ENCODE measurements at regions not wholly inside any gene's neighbourhood (a gene's known extent, or its start where the extent isn't known, plus 50 kb on each side); places are given as distances from the start of the nearest gene placed in this dataset.
"Not testable (repeated sequence)": the region's sequence is repeated elsewhere in the genome, so short reads cannot be mapped to it uniquely, and the experiment has no call there.

DNA sequence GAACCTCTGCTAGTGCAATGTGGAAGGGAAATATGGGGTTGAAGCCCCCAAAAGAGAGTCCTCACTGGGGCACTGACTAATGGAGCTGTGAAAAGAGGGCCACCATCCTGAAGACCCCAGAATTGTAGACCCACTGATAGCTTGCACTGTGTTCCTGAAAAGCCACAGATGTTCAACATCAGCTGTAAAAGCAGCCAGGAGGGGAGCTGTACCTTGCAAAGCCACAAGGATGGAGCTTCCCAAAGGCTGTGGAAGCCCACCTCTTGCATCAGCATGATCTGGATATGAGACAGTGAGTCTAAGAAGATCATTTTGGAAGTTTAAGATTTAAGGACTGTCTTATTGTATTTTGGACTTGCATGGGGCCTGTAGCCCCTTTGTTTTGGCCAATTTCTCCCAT is 125.8 kb upstream of the TGFBR2 start:
- H3K27ac ChIP-seq (ENCODE audit: low read depth, low read length) = no peak overlapping the region
- no peaks in the 10 kb centered on the region for H3K9me2 ChIP-seq (replicated peaks; ENCODE audit: control insufficient read depth, low read length)
- no peaks in the 10 kb centered on the region for H4K20me1 ChIP-seq (ENCODE audit: control insufficient read depth, insufficient read depth, low read depth, low read length)
- peaks cover 3% of the 10 kb centered on the region; the same call in 1 of the 2 replicates for H3K4me1 ChIP-seq (ENCODE audit: control insufficient read depth, low read length)
- no peak overlapping the region for H3K4me2 ChIP-seq (ENCODE audit: low read length)
- H3K79me2 ChIP-seq (ENCODE audit: control insufficient read depth, low read length) = no peaks in the 10 kb centered on the region
- H3K27me3 ChIP-seq (ENCODE audit: control insufficient read depth, low read length) = no peaks in the 10 kb centered on the region
- H3F3A ChIP-seq (ENCODE audit: control insufficient read depth, insufficient read depth) = no peaks in the 10 kb centered on the region
- no peaks in the 10 kb centered on the region for H3K36me3 ChIP-seq (ENCODE audit: control insufficient read depth, low read length)
- H3K9me3 ChIP-seq (ENCODE audit: control insufficient read depth, insufficient read depth, low read length) = no peaks in the 10 kb centered on the region
- TF ChIP-seq, protein P1, sequence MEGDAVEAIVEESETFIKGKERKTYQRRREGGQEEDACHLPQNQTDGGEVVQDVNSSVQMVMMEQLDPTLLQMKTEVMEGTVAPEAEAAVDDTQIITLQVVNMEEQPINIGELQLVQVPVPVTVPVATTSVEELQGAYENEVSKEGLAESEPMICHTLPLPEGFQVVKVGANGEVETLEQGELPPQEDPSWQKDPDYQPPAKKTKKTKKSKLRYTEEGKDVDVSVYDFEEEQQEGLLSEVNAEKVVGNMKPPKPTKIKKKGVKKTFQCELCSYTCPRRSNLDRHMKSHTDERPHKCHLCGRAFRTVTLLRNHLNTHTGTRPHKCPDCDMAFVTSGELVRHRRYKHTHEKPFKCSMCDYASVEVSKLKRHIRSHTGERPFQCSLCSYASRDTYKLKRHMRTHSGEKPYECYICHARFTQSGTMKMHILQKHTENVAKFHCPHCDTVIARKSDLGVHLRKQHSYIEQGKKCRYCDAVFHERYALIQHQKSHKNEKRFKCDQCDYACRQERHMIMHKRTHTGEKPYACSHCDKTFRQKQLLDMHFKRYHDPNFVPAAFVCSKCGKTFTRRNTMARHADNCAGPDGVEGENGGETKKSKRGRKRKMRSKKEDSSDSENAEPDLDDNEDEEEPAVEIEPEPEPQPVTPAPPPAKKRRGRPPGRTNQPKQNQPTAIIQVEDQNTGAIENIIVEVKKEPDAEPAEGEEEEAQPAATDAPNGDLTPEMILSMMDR (IDR thresholded peaks at IDR 0.05; ENCODE audit: low read depth, low read length, poor library complexity, severe bottlenecking) = no peak
- no peak for TF ChIP-seq EZH2phosphoT487 (IDR thresholded peaks at IDR 0.05; ENCODE audit: borderline replicate concordance, low read length)
- no peak overlapping the region for H3K4me3 ChIP-seq (ENCODE audit: low read length)

DNA sequence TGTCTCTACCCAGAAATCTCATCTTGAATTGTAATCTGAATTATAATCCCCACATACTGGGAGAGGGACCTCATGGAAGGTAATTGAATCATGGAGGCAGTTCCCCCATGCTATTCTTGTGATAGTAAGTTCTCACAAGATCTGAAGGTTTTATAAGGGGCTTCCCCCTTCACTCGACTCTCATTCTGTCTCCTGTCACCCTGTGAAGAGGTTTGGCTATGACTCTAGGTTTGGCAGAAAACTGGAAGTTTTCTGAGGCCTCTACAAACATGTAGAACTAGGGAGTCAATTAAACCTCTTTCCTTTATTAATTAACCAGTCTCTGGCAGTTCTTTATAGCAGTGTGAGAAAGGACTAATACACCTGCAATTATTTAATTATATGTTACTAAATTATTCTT is 125.2 kb upstream of the TGFBR2 start:
- Histone ChIP-seq H3K27ac (ENCODE audit: low read depth, low read length) (no peak overlapping the region), H3K4me2 (ENCODE audit: low read length) (no peak overlapping the region), H3K4me1 (ENCODE audit: control insufficient read depth, low read length) (peaks cover 3% of the 10 kb centered on the region; the same call in 1 of the 2 replicates), H3K9me3 (ENCODE audit: control insufficient read depth, insufficient read depth, low read length) (no peaks in the 10 kb centered on the region), H3K9me2 (replicated peaks; ENCODE audit: control insufficient read depth, low read length) (no peaks in the 10 kb centered on the region), H3K79me2 (ENCODE audit: control insufficient read depth, low read length) (no peaks in the 10 kb centered on the region), H3K36me3 (ENCODE audit: control insufficient read depth, low read length) (no peaks in the 10 kb centered on the region), H3K27me3 (ENCODE audit: control insufficient read depth, low read length) (no peaks in the 10 kb centered on the region), H4K20me1 (ENCODE audit: control insufficient read depth, insufficient read depth, low read depth, low read length) (no peaks in the 10 kb centered on the region), H3K4me3 (ENCODE audit: low read length) (no peak overlapping the region), H3F3A (ENCODE audit: control insufficient read depth, insufficient read depth) (no peaks in the 10 kb centered on the region)
- TF ChIP-seq EZH2phosphoT487 (IDR thresholded peaks at IDR 0.05; ENCODE audit: borderline replicate concordance, low read length) = no peak
- TF ChIP-seq, protein P1 (IDR thresholded peaks at IDR 0.05; ENCODE audit: low read depth, low read length, poor library complexity, severe bottlenecking) = no peak

DNA sequence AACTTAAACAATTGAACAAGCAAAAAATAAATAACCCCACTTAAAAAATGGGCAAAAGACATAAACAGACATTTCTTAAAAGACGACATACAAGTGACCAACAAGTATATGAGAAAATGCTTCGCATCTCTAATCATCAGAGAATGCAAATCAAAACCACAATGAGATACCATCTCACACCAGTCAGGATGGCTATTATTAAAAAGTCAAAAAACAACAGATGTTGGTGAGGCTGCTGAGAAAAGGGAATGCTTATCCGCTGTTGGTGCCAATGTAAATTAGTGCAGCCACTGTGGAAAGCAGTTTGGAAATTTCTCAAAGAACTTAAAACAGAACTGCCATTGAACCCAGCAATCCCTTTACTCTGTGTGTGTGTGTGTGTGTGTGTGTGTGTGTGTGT is 122.2 kb upstream of the TGFBR2 start:
- not testable (repeated sequence) for H3K79me2 ChIP-seq (ENCODE audit: control insufficient read depth, low read length); H3K4me1 ChIP-seq (ENCODE audit: control insufficient read depth, low read length); H3K4me3 ChIP-seq (ENCODE audit: low read length); H3K36me3 ChIP-seq (ENCODE audit: control insufficient read depth, low read length); H3K4me2 ChIP-seq (ENCODE audit: low read length); H4K20me1 ChIP-seq (ENCODE audit: control insufficient read depth, insufficient read depth, low read depth, low read length); H3K9me3 ChIP-seq (ENCODE audit: control insufficient read depth, insufficient read depth, low read length); H3K9me2 ChIP-seq (replicated peaks; ENCODE audit: control insufficient read depth, low read length); H3K27me3 ChIP-seq (ENCODE audit: control insufficient read depth, low read length); H3F3A ChIP-seq (ENCODE audit: control insufficient read depth, insufficient read depth); H3K27ac ChIP-seq (ENCODE audit: low read depth, low read length)

DNA sequence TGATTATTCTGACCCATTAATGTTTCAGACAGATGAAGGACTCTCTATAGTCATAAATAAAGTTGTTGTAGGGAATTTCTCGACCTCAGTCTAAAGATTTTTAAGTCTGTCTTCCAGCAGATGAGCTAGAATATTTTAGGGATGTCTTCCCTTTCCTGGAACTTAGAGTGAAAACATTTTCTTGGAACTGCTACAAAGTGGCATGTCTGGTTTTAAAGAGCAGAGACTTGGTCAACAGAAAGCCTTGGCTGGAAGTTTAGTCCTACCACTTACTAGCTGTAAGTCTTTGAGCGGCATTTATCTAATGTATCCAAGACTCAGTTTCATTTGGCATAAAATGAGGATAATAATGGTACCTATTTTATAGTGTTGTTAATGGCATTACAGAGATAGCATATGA is 120.0 kb upstream of the TGFBR2 start:
- Histone ChIP-seq H4K20me1 (ENCODE audit: control insufficient read depth, insufficient read depth, low read depth, low read length) (no peaks in the 10 kb centered on the region), H3K27ac (ENCODE audit: low read depth, low read length) (no peak overlapping the region), H3K4me1 (ENCODE audit: control insufficient read depth, low read length) (no peaks in the 10 kb centered on the region), H3K79me2 (ENCODE audit: control insufficient read depth, low read length) (no peaks in the 10 kb centered on the region), H3K27me3 (ENCODE audit: control insufficient read depth, low read length) (no peaks in the 10 kb centered on the region), H3K36me3 (ENCODE audit: control insufficient read depth, low read length) (no peaks in the 10 kb centered on the region), H3K4me3 (ENCODE audit: low read length) (no peak overlapping the region), H3F3A (ENCODE audit: control insufficient read depth, insufficient read depth) (no peaks in the 10 kb centered on the region), H3K4me2 (ENCODE audit: low read length) (no peak overlapping the region), H3K9me3 (ENCODE audit: control insufficient read depth, insufficient read depth, low read length) (no peaks in the 10 kb centered on the region), H3K9me2 (replicated peaks; ENCODE audit: control insufficient read depth, low read length) (no peaks in the 10 kb centered on the region)
- TF ChIP-seq, protein P1 (IDR thresholded peaks at IDR 0.05; ENCODE audit: low read depth, low read length, poor library complexity, severe bottlenecking) = no peak
- TF ChIP-seq EZH2phosphoT487 (IDR thresholded peaks at IDR 0.05; ENCODE audit: borderline replicate concordance, low read length) = no peak

Measured in DOHH2 (cell line).